ENCODE measurements at regions not wholly inside any gene's neighbourhood (a gene's known extent, or its start where the extent isn't known, plus 50 kb on each side); places are given as distances from the start of the nearest gene placed in this dataset.

GRCh38 chr1:64328193-64328592 lies 124.8 kb downstream of the UBE2U start:
- Histone ChIP-seq H3K27ac (ENCODE audit: insufficient read depth, low read length, poor library complexity, severe bottlenecking) (no peak overlapping the region), H3K27me3 (ENCODE audit: control insufficient read depth, insufficient read depth, low read length) (no peaks in the 10 kb centered on the region), H3K9me3 (ENCODE audit: control insufficient read depth in 2 of 2, low read length in 2 of 2) (no peaks in the 10 kb centered on the region), H3K4me3 (ENCODE audit: low read depth, low read length) (no peak overlapping the region), H3K4me1 (ENCODE audit: control insufficient read depth, insufficient read depth, low read length, poor library complexity, severe bottlenecking) (no peaks in the 10 kb centered on the region), H3K36me3 (ENCODE audit: control insufficient read depth, insufficient read depth, low read length) (no peaks in the 10 kb centered on the region)
- no peaks in the 10 kb centered on the region for H3K36me3 Mint-ChIP-seq
- H3K27ac Mint-ChIP-seq, result no peak overlapping the region
- peaks cover 5% of the 10 kb centered on the region for H3K27me3 Mint-ChIP-seq
- peaks cover 0 to 2% (median 0%) of the 10 kb centered on the region in 7 donors for H3K9me3 Mint-ChIP-seq
- ATAC-seq (ENCODE audit: low read depth in 2 of 2) (no peak), DNase-seq (no peak)
- no peaks in the 10 kb centered on the region for H3K4me1 Mint-ChIP-seq
- no peak overlapping the region for H3K4me3 Mint-ChIP-seq

GRCh38 chr1:64330839-64331238 lies 127.4 kb downstream of the UBE2U start:
- Mint-ChIP-seq H3K27me3 (no peaks in the 10 kb centered on the region), H3K4me1 (no peaks in the 10 kb centered on the region), H3K4me3 (no peak overlapping the region), H3K9me3 (peaks cover 0 to 2% (median 0%) of the 10 kb centered on the region in 7 donors), H3K36me3 (no peaks in the 10 kb centered on the region), H3K27ac (no peak overlapping the region)
- no peak overlapping the region for H3K27ac ChIP-seq (ENCODE audit: insufficient read depth, low read length, poor library complexity, severe bottlenecking)
- H3K36me3 ChIP-seq (ENCODE audit: control insufficient read depth, insufficient read depth, low read length), result no peaks in the 10 kb centered on the region
- DNase-seq, result no peak
- no peaks in the 10 kb centered on the region for H3K9me3 ChIP-seq (ENCODE audit: control insufficient read depth in 2 of 2, low read length in 2 of 2)
- no peak overlapping the region for H3K4me3 ChIP-seq (ENCODE audit: low read depth, low read length)
- no peak for ATAC-seq (ENCODE audit: low read depth in 2 of 2)
- H3K27me3 ChIP-seq (ENCODE audit: control insufficient read depth, insufficient read depth, low read length), result no peaks in the 10 kb centered on the region
- H3K4me1 ChIP-seq (ENCODE audit: control insufficient read depth, insufficient read depth, low read length, poor library complexity, severe bottlenecking), result no peaks in the 10 kb centered on the region

- no peak for DNase-seq
- no peaks in the 10 kb centered on the region for H3K36me3 Mint-ChIP-seq
- H3K27me3 ChIP-seq (ENCODE audit: control insufficient read depth, insufficient read depth, low read length), result no peaks in the 10 kb centered on the region
- H3K4me1 Mint-ChIP-seq, result no peaks in the 10 kb centered on the region
- H3K9me3 Mint-ChIP-seq, result peaks cover 0 to 2% (median 0%) of the 10 kb centered on the region in 7 donors
- ATAC-seq (ENCODE audit: low read depth in 2 of 2), result no peak
- no peaks in the 10 kb centered on the region for H3K4me1 ChIP-seq (ENCODE audit: control insufficient read depth, insufficient read depth, low read length, poor library complexity, severe bottlenecking)
- H3K27ac ChIP-seq (ENCODE audit: insufficient read depth, low read length, poor library complexity, severe bottlenecking), result no peak overlapping the region
- H3K27me3 Mint-ChIP-seq, result no peaks in the 10 kb centered on the region
- H3K4me3 Mint-ChIP-seq, result no peak overlapping the region
- H3K27ac Mint-ChIP-seq, result no peak overlapping the region
- no peak overlapping the region for H3K4me3 ChIP-seq (ENCODE audit: low read depth, low read length)
- no peaks in the 10 kb centered on the region for H3K36me3 ChIP-seq (ENCODE audit: control insufficient read depth, insufficient read depth, low read length)
- H3K9me3 ChIP-seq (ENCODE audit: control insufficient read depth in 2 of 2, low read length in 2 of 2), result no peaks in the 10 kb centered on the region
Measured at GRCh38 chr1:64335636-64336035, 132.2 kb downstream of the UBE2U start.

GRCh38 chr1:64337475-64337874 lies 132.5 kb upstream of the CACHD1 start:
- Mint-ChIP-seq H3K4me3 (no peak overlapping the region), H3K36me3 (no peaks in the 10 kb centered on the region), H3K9me3 (peaks cover 0 to 2% (median 0%) of the 10 kb centered on the region in 7 donors), H3K27me3 (peaks cover 5% of the 10 kb centered on the region), H3K4me1 (no peaks in the 10 kb centered on the region), H3K27ac (no peak overlapping the region)
- H3K4me3 ChIP-seq (ENCODE audit: low read depth, low read length), result no peak overlapping the region
- no peak for ATAC-seq (ENCODE audit: low read depth in 2 of 2)
- DNase-seq, result no peak
- H3K4me1 ChIP-seq (ENCODE audit: control insufficient read depth, insufficient read depth, low read length, poor library complexity, severe bottlenecking), result no peaks in the 10 kb centered on the region
- H3K27me3 ChIP-seq (ENCODE audit: control insufficient read depth, insufficient read depth, low read length), result no peaks in the 10 kb centered on the region
- no peaks in the 10 kb centered on the region for H3K9me3 ChIP-seq (ENCODE audit: control insufficient read depth in 2 of 2, low read length in 2 of 2)
- no peak overlapping the region for H3K27ac ChIP-seq (ENCODE audit: insufficient read depth, low read length, poor library complexity, severe bottlenecking)
- no peaks in the 10 kb centered on the region for H3K36me3 ChIP-seq (ENCODE audit: control insufficient read depth, insufficient read depth, low read length)

GRCh38 chr1:64337926-64338325 lies 132.0 kb upstream of the CACHD1 start:
- Histone ChIP-seq H3K27ac (ENCODE audit: insufficient read depth, low read length, poor library complexity, severe bottlenecking) (no peak overlapping the region), H3K4me1 (ENCODE audit: control insufficient read depth, insufficient read depth, low read length, poor library complexity, severe bottlenecking) (no peaks in the 10 kb centered on the region), H3K9me3 (ENCODE audit: control insufficient read depth in 2 of 2, low read length in 2 of 2) (no peaks in the 10 kb centered on the region), H3K27me3 (ENCODE audit: control insufficient read depth, insufficient read depth, low read length) (no peaks in the 10 kb centered on the region), H3K36me3 (ENCODE audit: control insufficient read depth, insufficient read depth, low read length) (no peaks in the 10 kb centered on the region), H3K4me3 (ENCODE audit: low read depth, low read length) (no peak overlapping the region)
- no peak for DNase-seq
- H3K27me3 Mint-ChIP-seq, result peaks cover 5% of the 10 kb centered on the region
- H3K4me1 Mint-ChIP-seq, result no peaks in the 10 kb centered on the region
- ATAC-seq (ENCODE audit: low read depth in 2 of 2), result no peak
- no peaks in the 10 kb centered on the region for H3K9me3 Mint-ChIP-seq
- no peak overlapping the region for H3K4me3 Mint-ChIP-seq
- no peak overlapping the region for H3K27ac Mint-ChIP-seq
- no peaks in the 10 kb centered on the region for H3K36me3 Mint-ChIP-seq

GRCh38 chr1:64340361-64340760 lies 129.6 kb upstream of the CACHD1 start:
- H3K4me1 ChIP-seq (ENCODE audit: control insufficient read depth, insufficient read depth, low read length, poor library complexity, severe bottlenecking), result no peaks in the 10 kb centered on the region
- H3K9me3 ChIP-seq (ENCODE audit: control insufficient read depth in 2 of 2, low read length in 2 of 2), result no peaks in the 10 kb centered on the region
- no peak overlapping the region for H3K4me3 ChIP-seq (ENCODE audit: low read depth, low read length)
- Mint-ChIP-seq H3K4me3 (no peak overlapping the region), H3K27me3 (peaks cover 5% of the 10 kb centered on the region), H3K36me3 (no peaks in the 10 kb centered on the region), H3K27ac (no peak overlapping the region), H3K4me1 (no peaks in the 10 kb centered on the region), H3K9me3 (no peaks in the 10 kb centered on the region)
- H3K27me3 ChIP-seq (ENCODE audit: control insufficient read depth, insufficient read depth, low read length), result no peaks in the 10 kb centered on the region
- no peak overlapping the region for H3K27ac ChIP-seq (ENCODE audit: insufficient read depth, low read length, poor library complexity, severe bottlenecking)
- no peaks in the 10 kb centered on the region for H3K36me3 ChIP-seq (ENCODE audit: control insufficient read depth, insufficient read depth, low read length)
- DNase-seq (no peak), ATAC-seq (ENCODE audit: low read depth in 2 of 2) (no peak)

GRCh38 chr1:64343105-64343822 lies 126.7 kb upstream of the CACHD1 start:
- ATAC-seq (ENCODE audit: low read depth in 2 of 2), result no peak

GRCh38 chr1:64343823-64344190 lies 126.1 kb upstream of the CACHD1 start:
- Histone ChIP-seq H3K27me3 (ENCODE audit: control insufficient read depth, insufficient read depth, low read length) (no peaks in the 10 kb centered on the region), H3K9me3 (ENCODE audit: control insufficient read depth in 2 of 2, low read length in 2 of 2) (no peaks in the 10 kb centered on the region), H3K27ac (ENCODE audit: insufficient read depth, low read length, poor library complexity, severe bottlenecking) (no peak overlapping the region), H3K36me3 (ENCODE audit: control insufficient read depth, insufficient read depth, low read length) (no peaks in the 10 kb centered on the region), H3K4me1 (ENCODE audit: control insufficient read depth, insufficient read depth, low read length, poor library complexity, severe bottlenecking) (no peaks in the 10 kb centered on the region), H3K4me3 (ENCODE audit: low read depth, low read length) (no peak overlapping the region)
- H3K4me3 Mint-ChIP-seq, result no peak overlapping the region
- H3K36me3 Mint-ChIP-seq, result no peaks in the 10 kb centered on the region
- no peak overlapping the region for H3K27ac Mint-ChIP-seq
- H3K27me3 Mint-ChIP-seq, result peaks cover 5% of the 10 kb centered on the region
- no peaks in the 10 kb centered on the region for H3K9me3 Mint-ChIP-seq
- no peaks in the 10 kb centered on the region for H3K4me1 Mint-ChIP-seq
- ATAC-seq (ENCODE audit: low read depth in 2 of 2) (no peak), DNase-seq (no peak)

More at GRCh38 chr1:64343105-64343822, 126.7 kb upstream of the CACHD1 start:
- Mint-ChIP-seq H3K9me3 (no peaks in the 10 kb centered on the region), H3K36me3 (no peaks in the 10 kb centered on the region), H3K4me3 (no peak overlapping the region), H3K27me3 (peaks cover 5% of the 10 kb centered on the region), H3K4me1 (no peaks in the 10 kb centered on the region), H3K27ac (no peak overlapping the region)
- H3K4me1 ChIP-seq (ENCODE audit: control insufficient read depth, insufficient read depth, low read length, poor library complexity, severe bottlenecking), result no peaks in the 10 kb centered on the region
- H3K4me3 ChIP-seq (ENCODE audit: low read depth, low read length), result no peak overlapping the region
- H3K36me3 ChIP-seq (ENCODE audit: control insufficient read depth, insufficient read depth, low read length), result no peaks in the 10 kb centered on the region
- H3K9me3 ChIP-seq (ENCODE audit: control insufficient read depth in 2 of 2, low read length in 2 of 2), result no peaks in the 10 kb centered on the region
- no peaks in the 10 kb centered on the region for H3K27me3 ChIP-seq (ENCODE audit: control insufficient read depth, insufficient read depth, low read length)
- DNase-seq, result no peak
- no peak overlapping the region for H3K27ac ChIP-seq (ENCODE audit: insufficient read depth, low read length, poor library complexity, severe bottlenecking)

Measured in CD4-positive, CD25-positive, alpha-beta regulatory T cell (primary cell).